HG03064 (cell line): ENCODE measurements at regions not wholly inside any gene's neighbourhood (a gene's known extent, or its start where the extent isn't known, plus 50 kb on each side); places are given as distances from the start of the nearest gene placed in this dataset.
"Not testable (repeated sequence)": the region's sequence is repeated elsewhere in the genome, so short reads cannot be mapped to it uniquely, and the experiment has no call there.

Experiments
- ATAC-seq: cut with Tn5 transposase; IDR thresholded peaks from one replicate; pipeline ENCODE4 v1.9.1; 2021; ENCODE audit warnings: low read depth; ENCODE audit not compliant: unreplicated experiment

GRCh38 chr16:13448346-13448745 is 471.6 kb upstream of the ERCC4 start:
- ATAC-seq = no peak

GRCh38 chr16:13453325-13453724 is 466.6 kb upstream of the ERCC4 start:
- ATAC-seq = no peak

GRCh38 chr16:13453938-13454553 is 465.9 kb upstream of the ERCC4 start:
- no peak for ATAC-seq

- ATAC-seq = no peak
These were observed 456.3 kb upstream of the ERCC4 start for GRCh38 chr16:13463619-13464018.

GRCh38 chr16:13471036-13471435 is 448.9 kb upstream of the ERCC4 start:
- no peak for ATAC-seq

- ATAC-seq = no peak
These were observed 441.0 kb upstream of the ERCC4 start for GRCh38 chr16:13478991-13479390.

GRCh38 chr16:13479549-13479948 is 440.4 kb upstream of the ERCC4 start:
- no peak for ATAC-seq

GRCh38 chr16:13480801-13481200 is 439.2 kb upstream of the ERCC4 start:
- no peak for ATAC-seq

GRCh38 chr16:13483121-13483520 is 436.8 kb upstream of the ERCC4 start:
- no peak for ATAC-seq

- ATAC-seq = not testable (repeated sequence)
These were observed 430.5 kb upstream of the ERCC4 start for GRCh38 chr16:13489416-13489815.

GRCh38 chr16:13492046-13492445 is 427.9 kb upstream of the ERCC4 start:
- ATAC-seq = no peak

- ATAC-seq = no peak
These were observed 415.9 kb upstream of the ERCC4 start for GRCh38 chr16:13503960-13504635.

- no peak for ATAC-seq
These were observed 412.4 kb upstream of the ERCC4 start for GRCh38 chr16:13507530-13507929.

- ATAC-seq = no peak
These were observed 409.4 kb upstream of the ERCC4 start for GRCh38 chr16:13510425-13511151.

GRCh38 chr16:13517841-13518240 is 402.1 kb upstream of the ERCC4 start:
- no peak for ATAC-seq

GRCh38 chr16:13519871-13520270 is 400.1 kb upstream of the ERCC4 start:
- no peak for ATAC-seq

GRCh38 chr16:13521356-13521755 is 398.6 kb upstream of the ERCC4 start:
- ATAC-seq = no peak

- no peak for ATAC-seq
These were observed 392.6 kb upstream of the ERCC4 start for GRCh38 chr16:13527332-13527731.

- ATAC-seq = no peak
These were observed 391.3 kb upstream of the ERCC4 start for GRCh38 chr16:13528691-13529090.

- no peak for ATAC-seq
These were observed 390.6 kb upstream of the ERCC4 start for GRCh38 chr16:13529193-13529982.

- ATAC-seq = no peak
These were observed 379.2 kb upstream of the ERCC4 start for GRCh38 chr16:13540771-13541170.
